Left hindlimb (tissue), 1 donor: ENCODE measurements at regions not wholly inside any gene's neighbourhood (a gene's known extent, or its start where the extent isn't known, plus 50 kb on each side); places are given as distances from the start of the nearest gene placed in this dataset.
"Not testable (repeated sequence)": the region's sequence is repeated elsewhere in the genome, so short reads cannot be mapped to it uniquely, and the experiment has no call there.

ENCODE experiments used
- DNase-seq: peaks from one replicate; pipeline ENCODE4 v3.0.0-alpha.2; 2018

DNA sequence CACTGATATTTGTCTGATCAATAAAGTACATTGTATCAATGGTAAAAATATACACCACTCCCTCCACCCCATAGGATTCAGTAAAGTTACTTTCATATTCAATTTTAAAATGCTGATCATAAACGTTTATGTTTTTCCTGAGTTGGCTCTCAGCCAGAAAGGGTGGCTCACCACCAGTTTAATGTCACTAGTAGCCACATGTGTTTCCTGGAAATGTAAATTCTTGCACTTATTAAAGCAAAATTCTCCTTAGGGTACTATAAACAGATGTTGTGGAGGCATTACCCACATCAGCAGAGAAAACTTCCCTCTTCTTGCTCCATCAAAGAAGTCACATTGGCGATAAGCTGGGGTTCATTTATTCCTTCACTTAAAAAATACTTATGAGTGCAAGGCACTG, 210.3 kb downstream of the SREK1 start:
- DNase-seq, result no peak

DNA sequence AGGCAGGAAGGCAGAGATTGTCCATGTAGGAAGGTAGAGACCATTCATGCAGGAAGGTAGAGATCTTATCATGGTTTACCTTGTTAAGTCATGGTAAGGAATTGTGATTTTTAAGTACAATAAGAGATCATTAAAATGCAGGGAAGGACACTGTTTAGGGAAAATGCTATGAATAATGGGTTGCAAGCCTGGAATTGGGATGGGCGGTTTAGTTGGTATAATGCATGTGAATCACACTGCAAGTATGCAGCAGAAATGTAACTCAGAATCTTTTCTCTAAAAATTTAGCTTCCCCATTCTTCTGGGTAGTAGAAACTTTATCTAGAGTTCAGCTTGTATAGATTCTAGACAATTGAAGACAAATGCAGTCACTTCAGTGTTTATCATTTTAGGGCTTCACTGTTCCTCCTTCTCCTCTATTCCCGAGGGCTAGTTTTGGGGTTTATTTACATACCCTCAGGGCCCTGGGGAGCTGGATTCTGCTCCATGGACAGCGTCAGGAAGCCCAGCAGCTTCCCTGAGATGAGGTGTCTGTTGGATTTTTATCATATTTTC, 212.0 kb downstream of the SREK1 start:
- DNase-seq, result no peak

DNA sequence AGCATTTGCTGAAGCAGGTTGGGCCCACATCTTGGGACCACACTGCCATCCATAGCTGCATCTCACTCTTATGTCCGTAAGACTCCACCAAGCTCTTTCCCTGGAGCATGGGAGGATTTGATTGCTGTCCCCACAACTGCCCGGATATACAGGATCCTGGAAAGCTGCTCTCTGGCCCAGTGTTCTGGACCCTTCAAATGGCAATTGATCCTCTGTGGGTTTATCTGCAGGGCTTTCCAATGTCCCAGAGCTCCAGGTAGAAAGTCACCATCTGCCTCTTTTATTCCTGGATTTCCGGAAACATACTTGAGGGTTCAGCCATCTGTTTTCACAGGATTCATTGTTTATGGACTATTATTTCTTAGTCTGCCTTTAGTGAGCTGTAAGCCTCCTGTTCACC, 214.6 kb downstream of the SREK1 start:
- no peak for DNase-seq

DNA sequence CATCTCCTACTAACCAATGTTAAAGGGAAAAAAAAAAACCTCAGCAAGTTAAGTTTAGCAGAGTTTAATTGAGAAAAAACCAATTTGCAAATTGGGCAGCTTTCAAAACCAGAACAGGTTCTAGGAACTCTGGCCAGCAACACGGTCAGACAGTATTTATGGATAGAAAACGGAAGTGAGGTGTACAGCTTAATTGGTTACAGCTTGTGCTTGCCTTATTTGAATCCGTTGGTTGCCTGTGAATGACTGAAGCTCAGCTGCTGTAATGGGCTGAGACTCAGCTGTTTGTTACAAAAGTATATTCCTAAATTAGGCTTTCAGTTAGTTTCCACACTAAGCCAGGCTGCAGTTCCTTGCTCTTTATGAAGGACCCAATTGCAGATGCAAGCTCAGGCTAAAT, 217.0 kb downstream of the SREK1 start:
- no peak for DNase-seq

DNA sequence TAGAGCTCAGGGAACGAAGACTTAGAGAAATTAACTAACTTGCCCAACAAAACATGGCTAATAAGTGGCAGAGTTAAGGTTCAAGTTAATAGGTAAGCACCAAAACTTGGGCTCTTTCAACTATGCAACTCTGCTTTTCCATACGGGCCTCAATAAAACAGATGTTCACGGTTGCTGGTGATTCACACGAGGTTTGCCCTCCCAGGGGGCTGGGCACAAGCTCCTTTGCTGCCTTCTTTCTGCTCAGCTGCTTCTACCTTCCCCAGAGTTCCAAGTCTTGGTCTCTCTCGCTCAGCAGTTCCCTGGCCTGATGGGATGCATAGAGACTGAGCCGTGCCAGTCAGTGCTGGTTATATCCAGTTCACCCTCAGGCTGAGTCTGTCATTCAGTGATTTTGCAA, 217.9 kb downstream of the SREK1 start:
- no peak for DNase-seq

DNA sequence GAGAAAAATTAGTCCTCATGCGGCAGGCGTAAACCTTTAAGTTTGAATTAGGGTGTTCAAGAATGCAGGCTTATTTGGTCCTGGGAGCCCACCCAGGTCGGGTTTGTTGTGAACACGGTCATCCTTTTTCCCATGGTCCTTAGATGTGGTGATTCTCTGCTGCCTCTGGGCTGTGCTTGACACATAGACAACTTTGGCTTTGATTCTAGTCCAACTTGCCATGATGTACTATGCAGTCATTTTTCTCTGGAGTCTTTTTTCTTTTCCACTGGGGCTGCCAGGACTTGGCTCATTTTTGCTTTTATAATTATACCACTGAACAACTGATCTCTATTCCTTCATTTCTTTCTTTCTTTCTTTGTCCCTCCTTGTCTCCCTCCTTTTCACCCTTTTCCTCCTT, 218.6 kb downstream of the SREK1 start:
- DNase-seq, result no peak

DNA sequence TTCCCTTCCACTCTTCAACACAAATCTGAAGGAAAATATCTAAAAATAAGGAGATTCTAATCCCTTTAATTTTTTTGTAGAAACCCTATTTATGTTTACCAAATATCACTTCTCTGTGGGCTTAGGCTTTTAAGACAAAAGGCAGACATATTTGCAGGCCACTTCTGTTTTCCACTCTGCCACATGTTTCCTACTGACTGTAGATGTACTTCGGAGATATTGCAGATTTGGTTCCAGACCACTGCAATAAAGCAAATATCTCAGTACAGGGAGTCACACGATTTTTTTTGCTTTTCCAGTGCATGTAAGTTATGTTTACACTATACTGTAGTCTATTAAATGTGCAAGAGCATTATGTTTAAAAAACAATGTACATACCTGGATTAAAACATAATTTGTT, 219.0 kb downstream of the SREK1 start:
- DNase-seq, result no peak

DNA sequence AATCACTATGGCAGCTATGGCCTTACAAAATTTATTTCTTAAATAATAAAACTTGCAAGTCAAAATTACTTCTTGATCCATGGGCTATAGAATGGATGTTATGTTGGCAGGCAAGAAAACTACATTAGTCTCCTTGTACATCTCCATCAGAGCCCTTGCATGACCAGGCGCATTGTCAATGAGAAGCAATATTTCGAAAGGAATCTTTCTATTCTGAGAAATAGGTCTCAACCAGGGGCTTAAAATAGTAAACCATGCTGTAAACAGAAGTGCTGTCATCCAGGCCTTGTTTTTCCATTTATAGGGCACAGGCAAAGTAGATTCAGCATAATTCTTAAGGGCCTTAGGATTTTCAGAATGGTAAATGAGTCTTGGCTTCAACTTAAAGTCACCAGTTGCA, 220.1 kb downstream of the SREK1 start:
- no peak for DNase-seq

DNA sequence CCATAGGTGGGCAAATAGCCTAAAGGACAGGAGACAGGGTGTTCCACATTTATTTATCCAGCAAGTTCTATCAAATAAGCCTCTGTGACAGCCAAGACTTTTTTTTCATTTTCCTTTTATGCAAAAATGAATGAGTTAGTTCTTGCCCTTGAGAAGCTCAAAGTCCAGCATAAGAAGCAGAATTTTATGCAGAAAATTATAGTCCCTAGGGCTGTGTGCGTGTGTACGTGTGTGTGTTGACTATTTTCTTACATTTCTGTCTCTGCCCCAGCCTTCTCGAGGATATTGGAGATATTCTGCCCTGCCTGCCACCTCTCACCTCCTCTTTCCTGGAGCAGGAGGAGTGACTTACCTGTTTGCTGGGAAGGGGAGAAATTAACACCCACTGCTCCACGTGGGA, 221.9 kb downstream of the SREK1 start:
- DNase-seq, result no peak

DNA sequence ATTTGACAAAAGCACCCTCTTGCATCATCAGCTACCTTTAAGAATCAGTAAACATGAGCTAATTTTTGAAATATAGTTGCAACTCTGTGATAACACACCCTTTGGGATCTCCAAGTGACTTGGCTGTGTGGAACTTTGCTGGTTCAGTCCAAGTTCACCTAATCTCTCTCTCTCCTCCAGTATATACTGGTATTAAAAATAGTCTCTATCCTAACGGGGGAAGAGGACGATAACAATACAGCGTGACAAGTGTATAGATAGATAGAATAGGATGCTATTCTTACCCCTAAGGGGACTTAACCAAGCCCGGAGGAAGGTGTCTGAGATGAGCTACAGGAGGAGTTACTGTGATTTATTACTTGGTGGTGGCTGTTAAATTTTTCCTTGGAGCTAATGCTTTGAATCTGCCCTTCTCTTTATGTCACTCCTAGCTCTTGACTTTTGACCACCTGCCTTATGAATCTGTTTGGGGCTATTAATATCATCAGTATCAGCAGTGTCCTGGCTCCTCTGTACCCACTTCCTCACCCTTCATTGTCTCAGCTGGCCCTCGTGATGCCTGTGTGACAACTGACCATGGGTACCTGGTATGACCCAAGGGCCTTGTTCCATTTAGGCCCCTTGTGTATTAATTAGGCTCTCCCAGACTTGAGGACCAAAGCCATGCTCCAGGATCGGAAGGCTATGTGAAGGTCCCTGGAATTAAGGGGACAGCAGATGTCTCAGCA, 223.9 kb downstream of the SREK1 start:
- no peak for DNase-seq

DNA sequence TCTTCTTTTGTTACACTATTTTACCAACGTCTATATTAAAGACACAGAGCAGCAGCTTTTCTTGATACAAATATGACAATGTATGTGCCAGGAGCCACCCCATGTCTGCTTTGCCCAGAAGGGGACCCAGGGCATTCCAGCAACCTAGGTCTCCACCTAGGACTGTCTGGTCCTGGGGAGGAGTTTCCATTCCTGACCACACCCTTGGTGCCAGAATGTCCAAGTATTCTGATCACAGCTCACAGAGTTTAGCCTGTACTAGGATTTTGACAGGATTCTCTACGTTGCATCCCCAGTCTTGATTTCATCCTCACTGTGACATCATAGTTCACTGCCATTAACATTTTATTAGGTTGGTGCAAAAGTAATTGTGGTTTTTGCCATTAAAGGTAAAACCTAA, 224.7 kb downstream of the SREK1 start:
- no peak for DNase-seq

DNA sequence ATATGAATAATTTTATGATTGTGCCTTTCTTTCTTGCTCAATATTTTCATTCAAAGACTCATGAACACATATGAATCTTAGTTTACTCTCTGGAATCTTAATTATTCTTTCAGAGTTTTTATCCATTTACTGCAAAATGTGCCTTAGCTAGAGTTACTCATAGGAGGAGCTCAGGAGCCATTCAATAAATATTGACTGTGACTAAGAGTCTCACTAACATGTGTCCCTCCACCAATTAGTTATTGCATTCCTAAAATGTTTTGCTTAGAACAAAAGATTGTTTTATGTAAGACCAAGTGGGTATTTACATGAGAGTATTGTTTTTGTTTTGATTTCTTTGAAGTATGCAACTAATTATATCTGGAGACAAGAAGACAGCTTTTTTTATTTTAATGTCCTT, 218.4 kb upstream of the MAST4 start:
- no peak for DNase-seq

DNA sequence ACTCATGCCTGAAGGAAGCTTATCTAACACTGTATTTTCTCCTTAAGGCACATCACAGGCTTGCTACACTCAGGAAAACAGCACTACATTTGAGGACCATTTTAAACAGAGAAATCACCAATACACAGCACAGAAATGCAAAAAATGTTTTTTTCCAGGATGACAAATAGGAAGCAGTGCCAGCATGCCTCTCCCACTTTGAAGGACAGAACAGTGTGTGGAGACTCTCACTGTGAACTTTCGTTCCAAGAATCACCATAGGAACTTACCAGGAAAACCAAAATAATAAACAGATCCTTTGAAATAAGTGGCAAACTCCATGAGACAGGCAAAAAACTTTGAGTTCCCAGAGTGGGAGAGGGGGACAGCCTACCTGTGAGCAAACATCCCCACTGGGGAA, 217.8 kb upstream of the MAST4 start:
- no peak for DNase-seq

DNA sequence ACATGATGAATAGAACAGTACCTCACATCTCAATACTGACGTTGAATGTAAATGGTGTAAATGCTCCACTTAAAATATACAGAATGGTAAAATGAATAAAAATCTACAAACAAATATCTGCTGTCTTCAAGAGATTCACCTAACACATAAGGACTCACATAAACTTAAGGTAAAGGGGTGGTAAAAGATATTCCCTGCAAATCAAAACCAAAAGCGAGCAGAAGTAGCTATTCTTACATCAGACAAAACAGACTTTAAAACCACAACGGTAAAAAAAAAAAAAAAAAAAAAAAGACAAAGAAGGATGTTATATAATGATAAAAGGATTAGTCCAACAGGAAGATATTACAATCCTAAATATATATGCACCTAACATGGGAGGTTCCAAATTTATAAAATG, 214.0 kb upstream of the MAST4 start:
- DNase-seq, result no peak

DNA sequence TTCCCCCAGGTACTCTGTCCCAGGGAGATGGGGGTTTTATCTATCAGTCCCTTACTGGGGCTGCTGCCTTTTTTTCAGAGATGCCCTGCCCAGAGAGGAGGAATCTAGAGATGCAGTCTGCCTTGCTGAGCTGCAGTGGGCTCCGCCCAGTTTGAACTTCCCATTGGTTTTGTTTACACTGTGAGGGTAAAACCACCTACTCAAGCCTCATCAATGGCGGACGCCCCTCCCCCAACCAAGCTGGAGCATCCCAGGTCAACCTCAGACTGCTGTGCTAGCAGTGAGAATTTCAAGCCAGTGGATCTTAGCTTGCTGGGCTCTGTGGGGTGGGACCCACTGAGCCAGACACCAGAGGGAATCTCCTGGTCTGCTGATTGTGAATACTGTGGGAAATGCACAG, 191.0 kb upstream of the MAST4 start:
- DNase-seq, result not testable (repeated sequence)

DNA sequence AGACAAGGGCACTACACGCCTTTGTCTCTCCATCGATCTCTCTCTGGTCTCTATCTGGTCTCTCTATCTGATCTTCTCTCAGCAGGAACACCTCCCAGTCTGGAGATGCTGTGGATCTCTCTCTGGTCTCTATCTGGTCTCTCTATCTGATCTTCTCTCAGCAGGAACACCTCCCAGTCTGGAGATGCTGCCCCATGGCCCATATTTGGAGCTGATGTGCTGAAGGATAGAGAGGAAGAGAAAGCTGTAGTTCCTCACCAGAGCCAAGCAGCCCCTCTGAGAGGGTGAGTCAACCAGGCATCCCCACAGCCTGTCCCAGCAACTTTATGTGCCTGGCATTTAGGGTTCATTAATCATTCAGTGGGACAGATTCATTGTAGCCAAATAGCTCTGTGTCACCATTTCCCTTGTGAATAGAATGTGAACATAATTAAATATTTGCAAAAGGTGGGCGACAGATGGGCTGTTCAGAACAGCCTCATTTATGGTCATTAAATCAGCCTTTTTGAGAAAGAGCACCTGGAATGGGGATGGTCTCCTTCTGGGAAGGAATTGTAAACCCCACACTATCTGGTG, 189.3 kb upstream of the MAST4 start:
- no peak for DNase-seq

DNA sequence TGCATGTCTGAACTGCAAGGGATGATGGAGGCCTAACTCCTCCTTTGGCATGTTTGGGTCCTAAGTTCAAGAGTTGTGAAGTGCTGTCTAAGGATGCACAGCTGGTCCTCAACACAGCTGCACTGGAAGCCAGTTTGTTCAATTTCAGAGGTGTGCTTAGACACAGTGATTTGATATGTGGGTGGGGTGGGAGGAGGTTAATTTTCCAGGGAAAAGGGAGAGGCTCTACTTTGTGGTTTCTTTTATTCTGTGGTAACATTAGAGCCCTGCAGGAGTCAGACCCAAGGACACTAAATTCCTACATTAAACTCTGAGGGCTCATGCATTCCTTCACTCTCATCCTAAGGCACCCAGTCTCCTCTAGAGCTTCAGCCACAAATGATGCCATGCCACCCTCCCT, 188.4 kb upstream of the MAST4 start:
- no peak for DNase-seq

DNA sequence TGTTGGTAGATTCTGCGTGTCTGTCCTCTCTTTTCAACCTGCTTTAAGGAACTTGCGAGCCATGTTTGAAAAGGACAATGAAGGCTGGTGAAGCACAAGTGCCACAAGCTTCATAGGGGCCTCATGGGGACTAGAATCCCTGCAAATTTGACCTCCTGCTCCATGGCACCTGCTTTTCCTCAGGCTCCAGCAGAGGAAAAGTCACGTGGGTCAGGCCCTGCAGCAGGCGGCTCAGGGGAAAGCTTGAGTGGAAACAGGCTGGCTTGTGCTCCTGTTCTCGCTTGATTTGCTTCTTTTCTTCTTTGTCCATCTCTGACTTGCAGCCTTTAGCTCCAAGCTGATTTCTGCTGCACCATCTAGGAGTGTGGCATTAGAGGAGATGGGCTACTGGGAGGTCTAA, 187.6 kb upstream of the MAST4 start:
- DNase-seq, result no peak

DNA sequence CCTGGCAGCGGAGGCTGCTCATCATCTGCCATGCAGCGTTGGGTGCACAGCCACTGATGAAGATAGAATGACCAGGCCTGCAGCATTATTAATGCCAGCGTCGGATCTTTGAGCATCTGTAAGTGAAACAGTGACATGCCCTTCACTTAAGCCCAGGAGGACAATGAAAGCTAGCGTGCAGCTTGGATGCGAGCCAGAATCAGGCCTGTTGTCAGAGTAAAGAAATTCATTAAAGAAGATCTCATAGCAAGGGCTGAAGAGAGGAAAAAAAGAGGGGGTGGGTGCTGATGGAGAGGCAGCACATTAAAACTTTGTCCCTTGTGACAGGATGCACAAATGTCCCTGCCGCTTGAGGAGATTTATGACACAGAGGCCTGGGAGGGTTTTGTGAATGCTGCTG, 186.1 kb upstream of the MAST4 start:
- no peak for DNase-seq

DNA sequence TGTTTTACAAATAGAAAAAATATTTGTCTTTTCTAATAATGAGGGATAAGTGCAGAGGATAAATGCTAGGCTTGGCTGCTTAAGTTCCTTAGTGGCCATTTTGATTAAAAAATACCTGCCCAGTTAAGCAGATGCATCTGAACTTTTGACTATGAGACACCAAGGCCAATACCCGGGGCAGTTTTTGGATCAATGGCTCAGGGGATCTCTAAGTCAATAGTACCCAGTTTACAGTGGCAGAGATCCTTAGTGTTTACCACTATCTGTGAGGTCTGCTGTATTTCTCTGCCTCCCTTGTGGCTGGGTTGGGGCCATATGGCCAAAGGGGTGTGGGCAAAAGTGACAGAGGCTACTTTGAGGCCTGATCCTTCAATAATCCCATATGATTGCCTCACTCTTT, 184.5 kb upstream of the MAST4 start:
- no peak for DNase-seq

DNA sequence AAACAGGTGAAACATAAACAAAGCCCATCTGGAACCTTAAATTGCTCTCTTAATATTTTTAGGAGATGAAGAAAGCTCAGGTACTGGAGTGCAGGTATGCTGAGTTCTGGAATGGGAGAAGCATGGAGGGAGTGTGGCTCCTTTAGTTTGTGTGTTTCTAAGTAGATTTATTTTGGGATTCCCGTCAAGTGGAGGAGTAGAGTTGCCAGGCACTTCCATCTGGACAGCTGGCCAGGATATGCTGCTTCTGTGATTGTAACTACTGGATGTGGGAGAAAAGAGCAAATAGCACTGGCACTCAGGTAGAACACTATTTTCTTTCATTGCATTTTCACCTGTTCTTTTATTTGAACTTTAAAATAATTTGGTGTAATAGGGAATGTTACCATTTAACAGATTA, 182.3 kb upstream of the MAST4 start:
- no peak for DNase-seq

DNA sequence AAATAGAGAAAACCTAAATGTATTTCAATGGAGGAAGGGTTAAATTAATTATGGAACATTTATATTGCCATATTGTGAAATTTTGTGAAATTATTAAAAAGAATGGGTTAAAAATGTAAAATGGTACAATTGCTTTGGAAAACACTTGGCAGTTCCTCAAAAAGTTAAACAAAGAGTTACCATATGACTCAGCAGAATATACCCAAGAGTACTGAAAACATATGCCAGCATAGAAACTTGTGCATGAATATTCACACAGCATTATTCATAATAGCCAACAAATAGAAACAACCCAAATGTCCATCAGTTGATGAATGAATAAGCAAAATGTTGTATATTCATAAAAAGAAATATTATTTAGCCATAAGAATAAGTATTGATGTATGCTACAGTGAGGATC, 181.0 kb upstream of the MAST4 start:
- DNase-seq, result no peak

DNA sequence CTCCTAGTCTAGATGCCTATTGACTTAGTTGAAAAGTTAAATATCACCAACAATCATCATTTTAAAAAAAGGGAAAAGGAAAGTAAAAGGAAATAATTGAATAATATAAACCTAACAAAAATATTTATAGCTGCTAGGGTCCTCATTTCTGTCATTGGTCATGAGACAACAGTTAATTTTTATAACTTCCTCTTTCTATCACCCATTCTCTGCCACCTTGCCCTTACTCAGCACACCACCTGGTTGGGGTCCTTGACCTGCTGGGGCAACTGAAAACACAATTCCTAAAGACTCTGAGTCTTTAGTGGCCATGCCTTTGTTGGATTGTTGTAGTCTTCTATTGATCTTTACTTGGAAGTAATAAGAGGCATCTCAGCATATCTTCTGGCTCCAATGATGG, 179.5 kb upstream of the MAST4 start:
- no peak for DNase-seq

DNA sequence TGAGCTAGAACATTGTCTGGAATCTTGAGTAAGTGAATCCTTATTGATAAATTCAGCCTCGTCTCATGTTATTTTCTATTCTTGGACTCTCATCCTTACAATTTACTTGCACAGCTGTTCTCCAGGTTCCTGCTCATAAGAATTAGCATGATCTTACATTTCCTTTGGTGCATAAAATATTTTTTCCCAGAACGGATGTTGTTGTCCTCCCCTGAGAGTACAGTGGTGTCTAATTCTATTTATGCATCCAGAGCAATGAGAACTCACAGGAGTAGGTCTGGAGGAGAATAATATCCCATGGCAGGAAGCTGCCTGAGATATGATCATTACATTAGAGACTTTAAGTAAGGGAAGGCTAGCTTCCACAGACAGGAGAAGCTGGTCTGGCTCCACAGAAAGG, 178.4 kb upstream of the MAST4 start:
- no peak for DNase-seq

DNA sequence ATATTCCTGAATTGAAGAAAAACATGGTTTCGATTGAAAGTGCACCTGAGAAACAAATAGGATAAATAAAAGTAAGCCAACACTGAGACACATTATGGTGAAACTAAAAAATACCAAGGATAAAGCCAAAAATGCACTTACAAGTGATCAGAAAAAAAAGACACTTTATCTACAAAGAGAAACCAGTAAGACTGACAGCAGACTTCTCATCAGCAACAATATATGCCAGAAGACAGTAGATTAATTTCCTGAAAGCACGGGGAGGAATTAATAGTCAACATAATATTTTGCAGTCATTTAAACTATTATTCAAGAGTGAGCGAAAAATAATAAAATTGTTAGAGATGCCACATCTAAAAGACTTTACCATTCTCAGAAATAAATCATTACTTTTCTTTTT, 172.7 kb upstream of the MAST4 start:
- DNase-seq, result no peak
